CD14-positive monocyte (primary cell): ENCODE measurements at regions not wholly inside any gene's neighbourhood (a gene's known extent, or its start where the extent isn't known, plus 50 kb on each side); places are given as distances from the start of the nearest gene placed in this dataset.

Source experiments
- DNase-seq, 3 donors: peaks; one replicate each; pipeline ENCODE4 v3.0.0-alpha.2; 2011 to 2022
- H2AFZ ChIP-seq: 2 replicates; pipeline ENCODE4 v1.6.0; 2012; ENCODE audit warnings: mild to moderate bottlenecking, low read depth, low read length, inconsistent platforms; ENCODE audit not compliant: insufficient read depth, poor library complexity, severe bottlenecking
- H3K27ac ChIP-seq, 2 donors: 1 replicate in 1 of 2; 2 replicates in 1 of 2; pipeline ENCODE4 v1.5.1; 2012 to 2013; ENCODE audit warnings: low read length in 2 of 2, control low read depth in 1 of 2, inconsistent platforms in 1 of 2, low read depth in 1 of 2, mild to moderate bottlenecking in 1 of 2
- H3K27me3 ChIP-seq, 2 donors: one replicate each; pipeline versions ENCODE4 v1.6.0 to v1.6.1; 2011 to 2013; ENCODE audit warnings: low read length in 2 of 2; ENCODE audit not compliant: control insufficient read depth in 2 of 2, insufficient read depth in 2 of 2
- H3K36me3 ChIP-seq, 2 donors: replicated peaks in 1 of 2; 1 replicate in 1 of 2; 2 replicates in 1 of 2; pipeline versions ENCODE4 v1.5.1 to v1.6.1; 2012 to 2013; ENCODE audit warnings: low read length in 2 of 2, control low read depth in 1 of 2, inconsistent platforms in 1 of 2, mild to moderate bottlenecking in 1 of 2; ENCODE audit not compliant: insufficient read depth in 2 of 2, control insufficient read depth in 1 of 2
- H3K4me1 ChIP-seq, 2 donors: 1 replicate in 1 of 2; 2 replicates in 1 of 2; pipeline versions ENCODE4 v1.5.1 to v1.6.1; 2012 to 2013; ENCODE audit warnings: low read length in 2 of 2, control low read depth in 1 of 2, inconsistent platforms in 1 of 2, mild to moderate bottlenecking in 1 of 2, moderate library complexity in 1 of 2; ENCODE audit not compliant: insufficient read depth in 2 of 2, control insufficient read depth in 1 of 2
- H3K4me2 ChIP-seq: replicated peaks from 2 replicates; pipeline ENCODE3; 2012; ENCODE audit warnings: low read length, moderate library complexity, mild to moderate bottlenecking; ENCODE audit not compliant: poor library complexity, severe bottlenecking; ENCODE audit errors: extremely low read depth
- H3K4me3 ChIP-seq, 3 experiments: fragments of 200-600 bp in 1 of 3; sonication (generic) in 1 of 3; replicated peaks in 1 of 3; 1 replicate in 2 of 3; 2 replicates in 1 of 3; pipeline ENCODE4 v1.5.1; 2011 to 2013; ENCODE audit warnings: low read length in 3 of 3, mild to moderate bottlenecking in 3 of 3, control low read depth in 2 of 3, low read depth in 2 of 3, inconsistent platforms in 1 of 3, moderate library complexity in 1 of 3
- H3K79me2 ChIP-seq: 2 replicates; pipeline ENCODE4 v1.6.0; 2012; ENCODE audit warnings: mild to moderate bottlenecking, control low read depth, inconsistent platforms, low read length, moderate library complexity; ENCODE audit not compliant: insufficient read depth
- H3K9ac ChIP-seq: 2 replicates; pipeline ENCODE4 v1.6.0; 2017; ENCODE audit warnings: low read length, mild to moderate bottlenecking; ENCODE audit not compliant: insufficient read depth, poor library complexity, severe bottlenecking
- H3K9me3 ChIP-seq, 2 donors: replicated peaks in 1 of 2; 1 replicate in 1 of 2; 2 replicates in 1 of 2; pipeline versions ENCODE4 v1.5.1 to v1.6.1; 2012 to 2013; ENCODE audit warnings: low read length in 2 of 2, control low read depth in 1 of 2; ENCODE audit not compliant: control insufficient read depth in 1 of 2, insufficient read depth in 1 of 2
- H4K20me1 ChIP-seq: 2 replicates; pipeline ENCODE4 v1.6.0; 2012; ENCODE audit warnings: mild to moderate bottlenecking, low read length, control low read depth, moderate library complexity; ENCODE audit not compliant: insufficient read depth
- H3K27ac Mint-ChIP-seq, 7 donors: one replicate each; pipeline ENCODE4 v1.8.0; 2020; ENCODE audit warnings: mild to moderate bottlenecking in 7 of 7, mixed read lengths in 7 of 7, moderate library complexity in 6 of 7, inconsistent platforms in 2 of 7
- H3K27me3 Mint-ChIP-seq, 3 donors: one replicate each; pipeline ENCODE4 v1.8.0; 2021 to 2022; ENCODE audit warnings: low read depth in 3 of 3, mild to moderate bottlenecking in 3 of 3, mixed read lengths in 3 of 3, moderate library complexity in 3 of 3, inconsistent platforms in 1 of 3
- H3K36me3 Mint-ChIP-seq, 2 donors: one replicate each; pipeline ENCODE4 v1.8.0; 2020; ENCODE audit warnings: mixed read lengths in 2 of 2, inconsistent platforms in 1 of 2, mild to moderate bottlenecking in 1 of 2
- H3K4me1 Mint-ChIP-seq: one replicate; pipeline ENCODE4 v1.8.0; 2020; ENCODE audit warnings: mild to moderate bottlenecking, mixed read lengths
- H3K4me3 Mint-ChIP-seq, 2 donors: one replicate each; pipeline ENCODE4 v1.8.0; 2020; ENCODE audit warnings: mild to moderate bottlenecking in 2 of 2, mixed read lengths in 2 of 2, moderate library complexity in 1 of 2
- H3K9me3 Mint-ChIP-seq, 7 donors: one replicate each; pipeline ENCODE4 v1.8.0; 2020 to 2022; ENCODE audit warnings: mixed read lengths in 7 of 7, mild to moderate bottlenecking in 6 of 7, moderate library complexity in 6 of 7, inconsistent platforms in 2 of 7
- CTCF ChIP-seq: fragments of 200-600 bp; IDR thresholded peaks from one replicate; pipeline ENCODE4 v1.8.0; 2022; ENCODE audit warnings: antibody characterized with exemption, mild to moderate bottlenecking
- WGBS: methylation state at CpG from one replicate; pipeline ENCODE4 v1.1.5; 2013; ENCODE audit warnings: missing lambda C conversion rate; ENCODE audit not compliant: insufficient coverage; 5-methylcytosine and 5-hydroxymethylcytosine counted together
- intact Hi-C, 2 donors: fragments of 100-400 bp; cut with micrococcal nuclease; formaldehyde crosslinking; loops; one replicate each; pipeline versions ENCODE4 v1.15.0 to v1.15.1; 2023

- H3K27ac Mint-ChIP-seq = no peak overlapping the region
- no peaks in the 10 kb centered on the region for H3K36me3 ChIP-seq
- no peaks in the 10 kb centered on the region for H4K20me1 ChIP-seq
- no peaks in the 10 kb centered on the region for H3K27me3 ChIP-seq
- H2AFZ ChIP-seq = no peak overlapping the region
- H3K4me3 ChIP-seq = no peak overlapping the region
- intact Hi-C loops = no loop called here
- H3K79me2 ChIP-seq = no peaks in the 10 kb centered on the region
- H3K9me3 ChIP-seq = no peaks in the 10 kb centered on the region
- H3K27me3 Mint-ChIP-seq = peaks cover 2 to 5% (median 4%) of the 10 kb centered on the region in 3 donors
- H3K9me3 Mint-ChIP-seq = peaks cover 0 to 2% (median 0%) of the 10 kb centered on the region in 7 donors
- H3K27ac ChIP-seq = no peak overlapping the region
- no peak overlapping the region for H3K4me3 Mint-ChIP-seq
- H3K4me1 Mint-ChIP-seq = no peaks in the 10 kb centered on the region
- H3K36me3 Mint-ChIP-seq = no peaks in the 10 kb centered on the region
- 89% methylated on average over 14 of the region's 15 CpGs for WGBS
- DNase-seq = no peak
- TF ChIP-seq CTCF = no peak
- no peak overlapping the region for H3K4me2 ChIP-seq
- H3K4me1 ChIP-seq = no peaks in the 10 kb centered on the region
- no peak overlapping the region for H3K9ac ChIP-seq
Observed at GRCh38 chr7:155973451-155973997, 161.3 kb upstream of the SHH start.

DNA sequence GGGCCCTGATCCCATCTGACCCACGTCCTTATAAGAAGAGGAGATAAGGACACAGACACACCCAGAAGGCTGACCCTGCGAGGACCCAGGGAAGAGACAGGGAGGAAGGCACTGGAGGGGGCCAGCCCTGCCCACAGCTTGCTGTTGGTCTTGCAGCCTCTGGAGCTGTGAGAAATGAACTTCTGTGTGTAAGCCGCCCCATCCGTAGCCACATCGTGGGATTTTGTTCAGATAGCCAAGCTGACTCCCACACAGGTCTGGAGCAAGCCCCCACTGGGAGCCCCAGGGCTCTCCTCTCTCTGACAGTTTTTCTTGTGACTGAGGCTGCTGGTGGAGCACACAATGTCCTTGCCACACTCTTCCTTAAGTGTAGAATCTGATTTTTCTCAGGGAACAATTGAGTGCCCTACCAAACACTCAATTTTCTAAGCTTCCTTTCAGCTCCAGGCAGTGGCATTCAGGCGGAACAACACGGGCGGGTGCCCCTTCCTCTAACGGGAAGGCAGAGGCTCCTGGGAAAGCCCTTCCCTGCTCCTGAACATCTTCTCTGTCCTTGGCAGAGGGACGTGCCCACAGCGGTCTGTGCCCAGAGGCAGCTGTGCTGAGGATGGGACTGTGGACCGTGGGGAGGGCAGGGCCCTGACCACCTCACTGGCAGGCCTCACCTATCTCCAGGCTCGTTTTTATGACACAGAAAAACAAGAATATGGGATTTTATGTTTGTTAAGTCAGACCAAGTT lies 160.6 kb upstream of the SHH start:
- WGBS = 92% methylated on average over 11 of the region's 13 CpGs
- no peaks in the 10 kb centered on the region for H4K20me1 ChIP-seq
- H3K27me3 ChIP-seq = no peaks in the 10 kb centered on the region
- peaks cover 0 to 2% (median 0%) of the 10 kb centered on the region in 7 donors for H3K9me3 Mint-ChIP-seq
- H3K4me1 ChIP-seq = no peaks in the 10 kb centered on the region
- no peaks in the 10 kb centered on the region for H3K9me3 ChIP-seq
- intact Hi-C loops = no loop called here
- H3K36me3 ChIP-seq = no peaks in the 10 kb centered on the region
- no peaks in the 10 kb centered on the region for H3K79me2 ChIP-seq
- no peak overlapping the region for H3K27ac Mint-ChIP-seq
- no peak overlapping the region for H2AFZ ChIP-seq
- no peaks in the 10 kb centered on the region for H3K4me1 Mint-ChIP-seq
- H3K36me3 Mint-ChIP-seq = no peaks in the 10 kb centered on the region
- DNase-seq = no peak
- no peak overlapping the region for H3K4me3 ChIP-seq
- H3K27me3 Mint-ChIP-seq = peaks cover 2 to 5% (median 4%) of the 10 kb centered on the region in 3 donors
- H3K4me3 Mint-ChIP-seq = no peak overlapping the region
- no peak for TF ChIP-seq CTCF
- H3K27ac ChIP-seq = no peak overlapping the region
- H3K4me2 ChIP-seq = no peak overlapping the region
- H3K9ac ChIP-seq = no peak overlapping the region
